T-helper 2 cell treated with Interferon-gamma antibody and Interleukin-4, amounts not matched to agents 5 μg/mL and 100 μg/mL, for 36 hours (primary cell): ENCODE measurements at regions not wholly inside any gene's neighbourhood (a gene's known extent, or its start where the extent isn't known, plus 50 kb on each side); places are given as distances from the start of the nearest gene placed in this dataset.

ENCODE experiments used
- DNase-seq: peaks from one replicate; pipeline ENCODE4 v3.0.0; 2021; ENCODE audit warnings: low spot score
- H3K27ac Mint-ChIP-seq: one replicate; pipeline ENCODE4 v1.8.0; 2021; ENCODE audit warnings: mild to moderate bottlenecking, mixed read lengths
- H3K27me3 Mint-ChIP-seq: one replicate; pipeline ENCODE4 v1.8.0; 2021; ENCODE audit warnings: low read depth, mixed read lengths
- H3K36me3 Mint-ChIP-seq: one replicate; pipeline ENCODE4 v1.8.0; 2021; ENCODE audit warnings: low read depth, mixed read lengths
- H3K4me1 Mint-ChIP-seq: one replicate; pipeline ENCODE4 v1.8.0; 2021; ENCODE audit warnings: low read depth, mixed read lengths
- H3K4me3 Mint-ChIP-seq: one replicate; pipeline ENCODE4 v1.8.0; 2022; ENCODE audit warnings: mild to moderate bottlenecking, moderate library complexity, mixed read lengths
- H3K9me3 Mint-ChIP-seq: one replicate; pipeline ENCODE4 v1.8.0; 2021; ENCODE audit warnings: mixed read lengths

- DNase-seq = no peak
- no peaks in the 10 kb centered on the region for H3K27me3 Mint-ChIP-seq
- no peaks in the 10 kb centered on the region for H3K9me3 Mint-ChIP-seq
- H3K36me3 Mint-ChIP-seq = peaks cover 7% of the 10 kb centered on the region
- peaks cover 42% of the 10 kb centered on the region for H3K4me1 Mint-ChIP-seq
- peak overlapping the region; percentile 88 for H3K27ac Mint-ChIP-seq
- H3K4me3 Mint-ChIP-seq = no peak overlapping the region
Observed at GRCh38 chr1:234732671-234733390, 122.9 kb upstream of the IRF2BP2 start.

GRCh38 chr1:234732260-234732659, 122.3 kb upstream of the IRF2BP2 start:
- DNase-seq = no peak
- Mint-ChIP-seq H3K9me3 (no peaks in the 10 kb centered on the region), H3K4me1 (peaks cover 48% of the 10 kb centered on the region), H3K36me3 (peaks cover 9% of the 10 kb centered on the region), H3K4me3 (peak overlapping the region; percentile 8), H3K27me3 (no peaks in the 10 kb centered on the region), H3K27ac (peak overlapping the region; percentile 88)

- H3K36me3 Mint-ChIP-seq = peaks cover 9% of the 10 kb centered on the region
- H3K27ac Mint-ChIP-seq = peak overlapping the region; percentile 88
- no peaks in the 10 kb centered on the region for H3K9me3 Mint-ChIP-seq
- H3K27me3 Mint-ChIP-seq = no peaks in the 10 kb centered on the region
- H3K4me3 Mint-ChIP-seq = peak overlapping the region; percentile 31
- H3K4me1 Mint-ChIP-seq = peaks cover 54% of the 10 kb centered on the region
- peak; percentile 39 for DNase-seq
Observed at GRCh38 chr1:234731569-234732085, 121.6 kb upstream of the IRF2BP2 start.

GRCh38 chr1:234730770-234731568, 121.0 kb upstream of the IRF2BP2 start:
- peak overlapping the region; percentile 31 for H3K4me3 Mint-ChIP-seq
- H3K27me3 Mint-ChIP-seq = no peaks in the 10 kb centered on the region
- H3K36me3 Mint-ChIP-seq = peaks cover 9% of the 10 kb centered on the region
- DNase-seq = peak; percentile 77
- H3K9me3 Mint-ChIP-seq = no peaks in the 10 kb centered on the region
- H3K27ac Mint-ChIP-seq = peak overlapping the region; percentile 88
- peaks cover 59% of the 10 kb centered on the region for H3K4me1 Mint-ChIP-seq

- H3K27me3 Mint-ChIP-seq = no peaks in the 10 kb centered on the region
- no peaks in the 10 kb centered on the region for H3K9me3 Mint-ChIP-seq
- H3K36me3 Mint-ChIP-seq = peaks cover 10% of the 10 kb centered on the region
- DNase-seq = no peak
- peak overlapping the region; percentile 88 for H3K27ac Mint-ChIP-seq
- H3K4me3 Mint-ChIP-seq = peak overlapping the region; percentile 31
- H3K4me1 Mint-ChIP-seq = peaks cover 64% of the 10 kb centered on the region
Observed at GRCh38 chr1:234730475-234730769, 120.4 kb upstream of the IRF2BP2 start.

- no peaks in the 10 kb centered on the region for H3K27me3 Mint-ChIP-seq
- H3K27ac Mint-ChIP-seq = peak overlapping the region; percentile 88
- H3K36me3 Mint-ChIP-seq = peaks cover 10% of the 10 kb centered on the region
- no peak overlapping the region for H3K4me3 Mint-ChIP-seq
- H3K4me1 Mint-ChIP-seq = peaks cover 70% of the 10 kb centered on the region
- no peak for DNase-seq
- H3K9me3 Mint-ChIP-seq = no peaks in the 10 kb centered on the region
Observed at GRCh38 chr1:234729561-234730474, 119.8 kb upstream of the IRF2BP2 start.

GRCh38 chr1:234728740-234729139, 118.8 kb upstream of the IRF2BP2 start:
- H3K36me3 Mint-ChIP-seq = peaks cover 10% of the 10 kb centered on the region
- peak overlapping the region; percentile 68 for H3K27ac Mint-ChIP-seq
- H3K4me1 Mint-ChIP-seq = peaks cover 80% of the 10 kb centered on the region
- H3K4me3 Mint-ChIP-seq = no peak overlapping the region
- H3K27me3 Mint-ChIP-seq = no peaks in the 10 kb centered on the region
- no peak for DNase-seq
- H3K9me3 Mint-ChIP-seq = no peaks in the 10 kb centered on the region

- Mint-ChIP-seq H3K4me3 (peak overlapping the region; percentile 41), H3K36me3 (peaks cover 9% of the 10 kb centered on the region), H3K27ac (peak overlapping the region; percentile 95), H3K9me3 (no peaks in the 10 kb centered on the region), H3K27me3 (no peaks in the 10 kb centered on the region), H3K4me1 (peaks cover 91% of the 10 kb centered on the region)
- DNase-seq = no peak
Observed at GRCh38 chr1:234727018-234727940, 117.3 kb upstream of the IRF2BP2 start.

GRCh38 chr1:234726359-234726943, 116.5 kb upstream of the IRF2BP2 start:
- H3K27me3 Mint-ChIP-seq = no peaks in the 10 kb centered on the region
- peak overlapping the region; percentile 41 for H3K4me3 Mint-ChIP-seq
- peaks cover 9% of the 10 kb centered on the region for H3K36me3 Mint-ChIP-seq
- peaks cover 91% of the 10 kb centered on the region for H3K4me1 Mint-ChIP-seq
- no peaks in the 10 kb centered on the region for H3K9me3 Mint-ChIP-seq
- no peak for DNase-seq
- peak overlapping the region; percentile 95 for H3K27ac Mint-ChIP-seq

- H3K27ac Mint-ChIP-seq = peak overlapping the region; percentile 95
- DNase-seq = peak; percentile 59
- peak overlapping the region; percentile 68 for H3K4me3 Mint-ChIP-seq
- peaks cover 86% of the 10 kb centered on the region for H3K4me1 Mint-ChIP-seq
- H3K9me3 Mint-ChIP-seq = no peaks in the 10 kb centered on the region
- H3K36me3 Mint-ChIP-seq = peaks cover 9% of the 10 kb centered on the region
- H3K27me3 Mint-ChIP-seq = no peaks in the 10 kb centered on the region
Observed at GRCh38 chr1:234725177-234726132, 115.5 kb upstream of the IRF2BP2 start.

- peaks cover 82% of the 10 kb centered on the region for H3K4me1 Mint-ChIP-seq
- H3K27ac Mint-ChIP-seq = peak overlapping the region; percentile 95
- no peak for DNase-seq
- peaks cover 9% of the 10 kb centered on the region for H3K36me3 Mint-ChIP-seq
- H3K27me3 Mint-ChIP-seq = no peaks in the 10 kb centered on the region
- no peaks in the 10 kb centered on the region for H3K9me3 Mint-ChIP-seq
- peak overlapping the region; percentile 68 for H3K4me3 Mint-ChIP-seq
Observed at GRCh38 chr1:234724516-234725176, 114.7 kb upstream of the IRF2BP2 start.
